Right lobe of liver (tissue), 4 donors: ENCODE measurements at regions not wholly inside any gene's neighbourhood (a gene's known extent, or its start where the extent isn't known, plus 50 kb on each side); places are given as distances from the start of the nearest gene placed in this dataset.
"Not testable (repeated sequence)": the region's sequence is repeated elsewhere in the genome, so short reads cannot be mapped to it uniquely, and the experiment has no call there.

Source experiments
- POLR2A ChIP-seq: fragments of 450-650 bp; IDR thresholded peaks from one replicate; pipeline ENCODE4 v1.6.1; 2017; ENCODE audit warnings: antibody characterized with exemption, mild to moderate bottlenecking
- TF ChIP-seq, protein P1 (sequence below), 4 donors: fragments of 200-600 bp in 3 of 4; fragments of 450-650 bp in 1 of 4; IDR thresholded peaks; one replicate each; pipeline versions ENCODE4 v1.5.1 to v1.8.0; 2016 to 2022; ENCODE audit warnings: antibody characterized with exemption in 4 of 4, mild to moderate bottlenecking in 2 of 4
- donor health status: DM: no; HTN: no; CAD: no.
- donor health status: DM: no; HTN: no; CAD: no.
- donor health status: DM: no; HTN: yes; CAD: no.

DNA sequence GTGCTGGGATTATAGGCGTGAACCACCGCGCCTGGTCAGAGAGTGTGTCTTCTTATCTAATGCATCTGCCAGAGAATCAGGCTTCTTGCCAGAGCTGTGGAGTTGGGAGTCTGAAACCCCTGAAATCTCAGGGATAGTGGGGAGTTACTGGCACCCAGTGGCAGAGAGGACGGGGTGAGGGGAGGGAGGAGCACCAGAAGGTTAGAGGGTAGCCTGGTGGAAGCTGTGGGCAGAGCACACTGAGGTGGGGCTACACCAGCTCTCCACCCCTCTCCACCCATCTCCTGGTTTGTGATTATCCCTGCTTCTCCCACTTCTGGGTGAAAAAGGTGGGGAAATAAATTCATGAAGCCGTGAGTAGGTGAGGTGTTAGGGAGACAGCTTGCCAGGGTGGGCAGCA, 63.9 kb upstream of the FAM153A start:
- TF ChIP-seq, protein P1, sequence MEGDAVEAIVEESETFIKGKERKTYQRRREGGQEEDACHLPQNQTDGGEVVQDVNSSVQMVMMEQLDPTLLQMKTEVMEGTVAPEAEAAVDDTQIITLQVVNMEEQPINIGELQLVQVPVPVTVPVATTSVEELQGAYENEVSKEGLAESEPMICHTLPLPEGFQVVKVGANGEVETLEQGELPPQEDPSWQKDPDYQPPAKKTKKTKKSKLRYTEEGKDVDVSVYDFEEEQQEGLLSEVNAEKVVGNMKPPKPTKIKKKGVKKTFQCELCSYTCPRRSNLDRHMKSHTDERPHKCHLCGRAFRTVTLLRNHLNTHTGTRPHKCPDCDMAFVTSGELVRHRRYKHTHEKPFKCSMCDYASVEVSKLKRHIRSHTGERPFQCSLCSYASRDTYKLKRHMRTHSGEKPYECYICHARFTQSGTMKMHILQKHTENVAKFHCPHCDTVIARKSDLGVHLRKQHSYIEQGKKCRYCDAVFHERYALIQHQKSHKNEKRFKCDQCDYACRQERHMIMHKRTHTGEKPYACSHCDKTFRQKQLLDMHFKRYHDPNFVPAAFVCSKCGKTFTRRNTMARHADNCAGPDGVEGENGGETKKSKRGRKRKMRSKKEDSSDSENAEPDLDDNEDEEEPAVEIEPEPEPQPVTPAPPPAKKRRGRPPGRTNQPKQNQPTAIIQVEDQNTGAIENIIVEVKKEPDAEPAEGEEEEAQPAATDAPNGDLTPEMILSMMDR (IDR thresholded peaks at IDR 0.05) = not testable (repeated sequence)
- TF ChIP-seq POLR2A = not testable (repeated sequence)
